DND-41 (cell line): ENCODE measurements at regions not wholly inside any gene's neighbourhood (a gene's known extent, or its start where the extent isn't known, plus 50 kb on each side); places are given as distances from the start of the nearest gene placed in this dataset.

ENCODE experiments used
- EZH2 ChIP-seq: IDR thresholded peaks from 3 replicates; pipeline ENCODE4 v1.6.1; 2012; ENCODE audit warnings: borderline replicate concordance, low read depth, mild to moderate bottlenecking, moderate library complexity, low read length, inconsistent platforms; ENCODE audit not compliant: severe bottlenecking
- TF ChIP-seq, protein P1 (sequence below): IDR thresholded peaks from 2 replicates; pipeline ENCODE4 v1.5.1; 2012; ENCODE audit warnings: borderline replicate concordance, low read length, moderate library complexity, mild to moderate bottlenecking; ENCODE audit not compliant: poor library complexity, severe bottlenecking; ENCODE audit errors: extremely low read depth

GRCh38 chr22:26811647-26811992, 154.2 kb downstream of the MIAT start:
- TF ChIP-seq, protein P1, sequence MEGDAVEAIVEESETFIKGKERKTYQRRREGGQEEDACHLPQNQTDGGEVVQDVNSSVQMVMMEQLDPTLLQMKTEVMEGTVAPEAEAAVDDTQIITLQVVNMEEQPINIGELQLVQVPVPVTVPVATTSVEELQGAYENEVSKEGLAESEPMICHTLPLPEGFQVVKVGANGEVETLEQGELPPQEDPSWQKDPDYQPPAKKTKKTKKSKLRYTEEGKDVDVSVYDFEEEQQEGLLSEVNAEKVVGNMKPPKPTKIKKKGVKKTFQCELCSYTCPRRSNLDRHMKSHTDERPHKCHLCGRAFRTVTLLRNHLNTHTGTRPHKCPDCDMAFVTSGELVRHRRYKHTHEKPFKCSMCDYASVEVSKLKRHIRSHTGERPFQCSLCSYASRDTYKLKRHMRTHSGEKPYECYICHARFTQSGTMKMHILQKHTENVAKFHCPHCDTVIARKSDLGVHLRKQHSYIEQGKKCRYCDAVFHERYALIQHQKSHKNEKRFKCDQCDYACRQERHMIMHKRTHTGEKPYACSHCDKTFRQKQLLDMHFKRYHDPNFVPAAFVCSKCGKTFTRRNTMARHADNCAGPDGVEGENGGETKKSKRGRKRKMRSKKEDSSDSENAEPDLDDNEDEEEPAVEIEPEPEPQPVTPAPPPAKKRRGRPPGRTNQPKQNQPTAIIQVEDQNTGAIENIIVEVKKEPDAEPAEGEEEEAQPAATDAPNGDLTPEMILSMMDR: no peak
- no peak for TF ChIP-seq EZH2
